HUES6 (cell line): ENCODE measurements at regions not wholly inside any gene's neighbourhood (a gene's known extent, or its start where the extent isn't known, plus 50 kb on each side); places are given as distances from the start of the nearest gene placed in this dataset.

Experiments
- H3K27ac ChIP-seq: 2 replicates; pipeline ENCODE4 v1.7.0; 2013; ENCODE audit warnings: low read depth, mild to moderate bottlenecking, low read length, inconsistent platforms
- H3K27me3 ChIP-seq: 2 replicates; pipeline ENCODE4 v1.6.1; 2013; ENCODE audit warnings: low read length; ENCODE audit not compliant: control insufficient read depth, insufficient read depth
- H3K36me3 ChIP-seq: 2 replicates; pipeline ENCODE4 v1.6.1; 2013; ENCODE audit warnings: low read length; ENCODE audit not compliant: control insufficient read depth, insufficient read depth
- H3K4me1 ChIP-seq: 2 replicates; pipeline ENCODE4 v1.6.1; 2013; ENCODE audit warnings: low read length; ENCODE audit not compliant: control insufficient read depth, insufficient read depth
- H3K4me3 ChIP-seq: 2 replicates; pipeline ENCODE4 v1.5.1; 2013; ENCODE audit warnings: low read depth, low read length
- H3K9ac ChIP-seq: one replicate; pipeline ENCODE4 v1.6.1; 2013; ENCODE audit warnings: mild to moderate bottlenecking, low read length
- H3K9me3 ChIP-seq: 2 replicates; pipeline ENCODE4 v1.6.1; 2013; ENCODE audit warnings: low read depth, low read length; ENCODE audit not compliant: control insufficient read depth, insufficient read depth

- Histone ChIP-seq H3K4me1 (no peaks in the 10 kb centered on the region), H3K36me3 (no peaks in the 10 kb centered on the region), H3K27ac (no peak overlapping the region), H3K27me3 (peaks cover 13% of the 10 kb centered on the region), H3K9ac (no peak overlapping the region), H3K4me3 (no peak overlapping the region), H3K9me3 (no peaks in the 10 kb centered on the region)
These were observed 68.5 kb upstream of the CDH5 start for GRCh38 chr16:66298006-66298405.

GRCh38 chr16:66296591-66296990, 69.9 kb upstream of the CDH5 start:
- Histone ChIP-seq H3K9ac (no peak overlapping the region), H3K4me3 (no peak overlapping the region), H3K27me3 (peaks cover 18% of the 10 kb centered on the region), H3K27ac (no peak overlapping the region), H3K4me1 (no peaks in the 10 kb centered on the region), H3K36me3 (no peaks in the 10 kb centered on the region), H3K9me3 (no peaks in the 10 kb centered on the region)

GRCh38 chr16:66295761-66296546, 70.5 kb upstream of the CDH5 start:
- H3K9ac ChIP-seq = no peak overlapping the region
- peaks cover 18% of the 10 kb centered on the region for H3K27me3 ChIP-seq
- no peak overlapping the region for H3K27ac ChIP-seq
- no peaks in the 10 kb centered on the region for H3K36me3 ChIP-seq
- H3K9me3 ChIP-seq = no peaks in the 10 kb centered on the region
- H3K4me1 ChIP-seq = no peaks in the 10 kb centered on the region
- no peak overlapping the region for H3K4me3 ChIP-seq

GRCh38 chr16:66295213-66295612, 71.3 kb upstream of the CDH5 start:
- no peaks in the 10 kb centered on the region for H3K9me3 ChIP-seq
- H3K27ac ChIP-seq = no peak overlapping the region
- H3K27me3 ChIP-seq = peaks cover 18% of the 10 kb centered on the region
- no peaks in the 10 kb centered on the region for H3K36me3 ChIP-seq
- no peak overlapping the region for H3K4me3 ChIP-seq
- H3K4me1 ChIP-seq = no peaks in the 10 kb centered on the region
- no peak overlapping the region for H3K9ac ChIP-seq

- Histone ChIP-seq H3K27ac (no peak overlapping the region), H3K27me3 (peaks cover 18% of the 10 kb centered on the region), H3K4me3 (no peak overlapping the region), H3K9me3 (no peaks in the 10 kb centered on the region), H3K4me1 (no peaks in the 10 kb centered on the region), H3K9ac (no peak overlapping the region), H3K36me3 (no peaks in the 10 kb centered on the region)
These were observed 72.0 kb upstream of the CDH5 start for GRCh38 chr16:66294507-66294906.

- Histone ChIP-seq H3K9ac (no peak overlapping the region), H3K27ac (no peak overlapping the region), H3K9me3 (no peaks in the 10 kb centered on the region), H3K36me3 (no peaks in the 10 kb centered on the region), H3K4me3 (no peak overlapping the region), H3K4me1 (no peaks in the 10 kb centered on the region), H3K27me3 (peaks cover 18% of the 10 kb centered on the region)
These were observed 72.6 kb upstream of the CDH5 start for GRCh38 chr16:66293932-66294331.

- Histone ChIP-seq H3K27me3 (peaks cover 18% of the 10 kb centered on the region), H3K4me3 (no peak overlapping the region), H3K4me1 (no peaks in the 10 kb centered on the region), H3K36me3 (no peaks in the 10 kb centered on the region), H3K27ac (no peak overlapping the region), H3K9me3 (no peaks in the 10 kb centered on the region), H3K9ac (no peak overlapping the region)
These were observed 73.2 kb upstream of the CDH5 start for GRCh38 chr16:66293207-66293735.

- Histone ChIP-seq H3K4me3 (no peak overlapping the region), H3K27ac (no peak overlapping the region), H3K27me3 (peaks cover 18% of the 10 kb centered on the region), H3K9me3 (no peaks in the 10 kb centered on the region), H3K9ac (no peak overlapping the region), H3K36me3 (no peaks in the 10 kb centered on the region), H3K4me1 (no peaks in the 10 kb centered on the region)
These were observed 74.1 kb upstream of the CDH5 start for GRCh38 chr16:66292241-66292935.

GRCh38 chr16:66291833-66292232, 74.7 kb upstream of the CDH5 start:
- H3K27ac ChIP-seq = no peak overlapping the region
- H3K9me3 ChIP-seq = no peaks in the 10 kb centered on the region
- H3K27me3 ChIP-seq = peaks cover 18% of the 10 kb centered on the region
- H3K36me3 ChIP-seq = no peaks in the 10 kb centered on the region
- no peak overlapping the region for H3K9ac ChIP-seq
- no peak overlapping the region for H3K4me3 ChIP-seq
- H3K4me1 ChIP-seq = no peaks in the 10 kb centered on the region

- Histone ChIP-seq H3K36me3 (no peaks in the 10 kb centered on the region), H3K4me3 (no peak overlapping the region), H3K4me1 (no peaks in the 10 kb centered on the region), H3K9me3 (no peaks in the 10 kb centered on the region), H3K9ac (no peak overlapping the region), H3K27ac (no peak overlapping the region), H3K27me3 (peaks cover 18% of the 10 kb centered on the region)
These were observed 76.1 kb upstream of the CDH5 start for GRCh38 chr16:66290431-66290830.

- no peaks in the 10 kb centered on the region for H3K9me3 ChIP-seq
- H3K4me3 ChIP-seq = no peak overlapping the region
- H3K27ac ChIP-seq = no peak overlapping the region
- no peak overlapping the region for H3K9ac ChIP-seq
- peaks cover 18% of the 10 kb centered on the region for H3K27me3 ChIP-seq
- H3K4me1 ChIP-seq = no peaks in the 10 kb centered on the region
- no peaks in the 10 kb centered on the region for H3K36me3 ChIP-seq
These were observed 76.5 kb upstream of the CDH5 start for GRCh38 chr16:66289986-66290385.
